Testis (tissue), 2 donors: ENCODE measurements at regions not wholly inside any gene's neighbourhood (a gene's known extent, or its start where the extent isn't known, plus 50 kb on each side); places are given as distances from the start of the nearest gene placed in this dataset.

Source experiments
- DNase-seq: peaks from one replicate; pipeline ENCODE4 v3.0.0-alpha.2; 2019
- H3K27ac ChIP-seq, 2 donors: fragments of 200-600 bp; sonication (generic); one replicate each; pipeline ENCODE4 v1.5.1; 2019
- H3K27me3 ChIP-seq: fragments of 200-600 bp; sonication (generic); one replicate; pipeline ENCODE4 v1.5.1; 2019
- H3K36me3 ChIP-seq: fragments of 200-600 bp; sonication (generic); one replicate; pipeline ENCODE4 v1.5.1; 2017; ENCODE audit warnings: low read depth; ENCODE audit errors: missing control alignments
- H3K4me1 ChIP-seq: fragments of 200-600 bp; sonication (generic); one replicate; pipeline ENCODE4 v1.5.1; 2019
- H3K4me3 ChIP-seq, 2 donors: fragments of 200-600 bp; sonication (generic); one replicate each; pipeline ENCODE4 v1.5.1; 2017 to 2019
- H3K9me3 ChIP-seq: fragments of 200-600 bp; sonication (generic); one replicate; pipeline ENCODE4 v1.5.1; 2017
- POLR2A ChIP-seq: fragments of 450-650 bp; IDR thresholded peaks from one replicate; pipeline ENCODE4 v1.6.1; 2017; ENCODE audit warnings: antibody characterized with exemption, mild to moderate bottlenecking, moderate library complexity
- WGBS, 2 donors: methylation state at CpG; one replicate each; pipeline ENCODE4 v1.1.5; 2018; 5-methylcytosine and 5-hydroxymethylcytosine counted together
- intact Hi-C: fragments of 100-400 bp; cut with DNase I; formaldehyde crosslinking; loops from one replicate; pipeline ENCODE4 v1.15.1; 2023; ENCODE audit warnings: low total_unique reads
- TF ChIP-seq, protein P1 (sequence below), 3 experiments: fragments of 450-650 bp in 2 of 3; fragments of 200-600 bp in 1 of 3; sonication (generic) in 1 of 3; IDR thresholded peaks; one replicate each; pipeline ENCODE4 v1.5.1; 2016 to 2019; ENCODE audit warnings: antibody characterized with exemption in 3 of 3, mild to moderate bottlenecking in 2 of 3, moderate library complexity in 1 of 3

DNA sequence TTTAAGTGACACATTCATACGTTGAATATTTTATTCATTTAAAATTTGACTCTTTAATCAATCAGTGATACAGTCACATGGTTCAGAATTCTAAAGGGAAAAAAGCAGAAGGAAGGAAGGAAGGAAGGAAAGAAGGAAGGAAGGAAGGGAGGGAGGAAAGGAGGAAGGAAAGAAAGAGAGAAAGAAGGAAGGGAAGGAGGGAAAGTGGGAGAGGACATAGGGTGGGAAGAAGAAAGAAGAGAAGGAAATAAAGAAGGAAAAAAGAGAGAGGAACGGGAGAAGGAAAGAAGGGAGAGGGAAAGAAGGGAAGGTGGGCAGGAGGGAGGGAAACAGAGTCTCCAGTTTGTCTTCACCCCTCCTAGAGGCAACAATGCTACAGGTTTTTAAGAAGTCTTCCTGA, 518.6 kb downstream of the MIAT start:
- no peaks in the 10 kb centered on the region for H3K27me3 ChIP-seq
- no peaks in the 10 kb centered on the region for H3K9me3 ChIP-seq
- no peak overlapping the region for H3K4me3 ChIP-seq
- intact Hi-C loops: no loop called here
- WGBS, 2 donors: 68 to 69% methylated on average over 2 of the region's 2 CpGs
- TF ChIP-seq POLR2A: no peak
- TF ChIP-seq, protein P1, sequence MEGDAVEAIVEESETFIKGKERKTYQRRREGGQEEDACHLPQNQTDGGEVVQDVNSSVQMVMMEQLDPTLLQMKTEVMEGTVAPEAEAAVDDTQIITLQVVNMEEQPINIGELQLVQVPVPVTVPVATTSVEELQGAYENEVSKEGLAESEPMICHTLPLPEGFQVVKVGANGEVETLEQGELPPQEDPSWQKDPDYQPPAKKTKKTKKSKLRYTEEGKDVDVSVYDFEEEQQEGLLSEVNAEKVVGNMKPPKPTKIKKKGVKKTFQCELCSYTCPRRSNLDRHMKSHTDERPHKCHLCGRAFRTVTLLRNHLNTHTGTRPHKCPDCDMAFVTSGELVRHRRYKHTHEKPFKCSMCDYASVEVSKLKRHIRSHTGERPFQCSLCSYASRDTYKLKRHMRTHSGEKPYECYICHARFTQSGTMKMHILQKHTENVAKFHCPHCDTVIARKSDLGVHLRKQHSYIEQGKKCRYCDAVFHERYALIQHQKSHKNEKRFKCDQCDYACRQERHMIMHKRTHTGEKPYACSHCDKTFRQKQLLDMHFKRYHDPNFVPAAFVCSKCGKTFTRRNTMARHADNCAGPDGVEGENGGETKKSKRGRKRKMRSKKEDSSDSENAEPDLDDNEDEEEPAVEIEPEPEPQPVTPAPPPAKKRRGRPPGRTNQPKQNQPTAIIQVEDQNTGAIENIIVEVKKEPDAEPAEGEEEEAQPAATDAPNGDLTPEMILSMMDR (IDR thresholded peaks at IDR 0.05): no peak
- no peaks in the 10 kb centered on the region for H3K36me3 ChIP-seq
- DNase-seq: no peak
- H3K4me1 ChIP-seq: no peaks in the 10 kb centered on the region
- H3K27ac ChIP-seq: no peak overlapping the region

DNA sequence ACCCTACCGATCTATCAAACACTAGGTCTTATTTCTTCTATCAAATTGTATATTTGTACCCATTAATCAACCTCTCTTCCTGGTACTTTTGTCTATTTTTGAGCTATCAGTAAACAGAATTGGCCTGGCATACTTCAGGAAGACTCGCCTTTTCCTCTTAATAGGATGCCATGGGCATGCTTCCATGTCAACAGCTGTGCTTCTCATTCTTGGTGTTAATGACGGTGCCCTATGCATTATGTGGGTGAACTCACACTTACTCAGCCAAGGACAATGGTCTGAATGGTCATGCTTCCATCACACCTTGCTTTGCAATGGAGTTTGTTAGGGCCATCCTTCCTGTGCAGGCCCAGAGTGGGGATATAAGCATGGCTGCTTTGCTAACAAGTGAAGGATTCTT, 521.8 kb downstream of the MIAT start:
- no peak for DNase-seq
- TF ChIP-seq, protein P1 (IDR thresholded peaks at IDR 0.05): no peak
- WGBS, 2 donors: 90 to 91% methylated on average over 3 of the region's 3 CpGs

DNA sequence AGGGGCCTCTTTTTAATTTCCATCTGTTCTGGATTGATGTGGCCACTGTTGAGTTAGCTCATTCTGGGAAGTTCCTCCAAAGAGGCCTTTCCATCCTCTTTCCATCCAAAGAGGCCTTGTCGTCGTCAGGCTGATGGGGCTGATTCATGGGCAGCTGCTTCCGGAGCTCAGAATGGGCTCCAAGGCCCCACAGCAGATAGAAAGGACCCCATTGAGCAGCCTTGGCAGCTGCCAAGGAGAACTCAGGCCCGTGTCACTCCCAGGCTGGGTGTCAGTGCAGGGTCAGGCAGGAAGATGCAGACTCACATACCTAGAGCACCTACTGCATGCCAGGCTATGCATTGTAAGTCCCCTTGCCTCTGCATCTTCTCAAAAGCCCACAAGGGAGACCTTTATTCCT, 524.1 kb downstream of the MIAT start:
- WGBS, 2 donors: 86 to 92% methylated on average over 4 of the region's 4 CpGs
- TF ChIP-seq POLR2A: no peak
- TF ChIP-seq, protein P1 (IDR thresholded peaks at IDR 0.05): no peak
- Histone ChIP-seq H3K36me3 (no peaks in the 10 kb centered on the region), H3K4me1 (no peaks in the 10 kb centered on the region), H3K9me3 (no peaks in the 10 kb centered on the region), H3K27me3 (no peaks in the 10 kb centered on the region), H3K27ac (no peak overlapping the region), H3K4me3 (no peak overlapping the region)
- intact Hi-C loops: no loop called here
- no peak for DNase-seq

More for the DNA sequence above, 521.8 kb downstream of the MIAT start:
- intact Hi-C loops: no loop called here
- no peak overlapping the region for H3K4me3 ChIP-seq
- no peak overlapping the region for H3K27ac ChIP-seq
- H3K27me3 ChIP-seq: no peaks in the 10 kb centered on the region
- no peaks in the 10 kb centered on the region for H3K4me1 ChIP-seq
- H3K36me3 ChIP-seq: no peaks in the 10 kb centered on the region
- H3K9me3 ChIP-seq: no peaks in the 10 kb centered on the region

DNA sequence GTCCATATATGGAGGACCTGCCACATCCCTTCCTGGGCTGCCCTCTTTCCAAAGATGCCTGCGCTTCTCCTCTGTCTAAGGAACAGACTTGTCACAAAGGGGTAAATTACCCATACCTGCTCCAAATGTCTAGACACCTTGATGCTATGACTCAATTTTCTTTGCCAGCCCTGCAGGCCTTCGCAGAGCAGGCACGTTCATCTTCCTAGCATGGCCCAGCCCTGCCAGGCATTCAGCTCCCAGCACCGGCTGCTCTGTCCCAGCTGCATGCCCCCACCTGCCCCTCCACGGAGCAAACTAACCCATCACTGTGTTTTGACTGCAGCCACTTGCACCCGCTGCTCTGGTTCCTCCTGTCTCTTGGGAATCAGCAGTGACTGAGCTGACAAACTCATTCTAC, 526.1 kb downstream of the MIAT start:
- Histone ChIP-seq H3K27me3 (no peaks in the 10 kb centered on the region), H3K4me3 (no peak overlapping the region), H3K4me1 (no peaks in the 10 kb centered on the region), H3K27ac (no peak overlapping the region), H3K36me3 (no peaks in the 10 kb centered on the region), H3K9me3 (no peaks in the 10 kb centered on the region)
- intact Hi-C loops: no loop called here
- no peak for DNase-seq
- 82 to 92% methylated on average over 6 of the region's 6 CpGs for WGBS, 2 donors
- no peak for TF ChIP-seq POLR2A
- TF ChIP-seq, protein P1 (IDR thresholded peaks at IDR 0.05): no peak

DNA sequence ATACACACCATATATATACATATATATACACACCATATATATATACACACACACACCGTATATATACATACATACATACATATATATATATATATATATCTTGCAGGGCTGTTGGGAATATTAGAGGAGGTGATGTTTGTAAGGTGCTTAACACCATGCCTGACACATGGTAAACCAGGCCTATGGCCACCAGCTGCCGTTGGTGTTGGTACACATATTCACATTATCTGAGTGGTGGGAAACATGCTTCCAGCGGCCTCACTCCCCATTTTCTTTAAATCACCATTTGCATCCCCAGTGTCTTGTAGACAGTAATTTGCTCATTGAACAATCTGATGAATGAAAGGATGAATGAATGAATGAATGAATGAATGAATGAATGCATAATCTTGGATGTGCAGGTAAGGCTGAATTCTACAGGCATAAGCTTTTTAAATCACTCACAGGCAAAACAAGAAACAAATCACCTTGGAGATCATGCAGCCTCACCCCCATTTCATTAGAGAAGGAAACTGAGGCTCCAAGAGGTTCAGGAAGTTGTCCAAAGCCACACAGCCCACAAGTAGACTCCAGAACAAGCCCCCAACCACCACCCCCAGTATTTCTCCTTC, 527.8 kb downstream of the MIAT start:
- no peak for DNase-seq
- 93 to 97% methylated on average over 3 of the region's 3 CpGs for WGBS, 2 donors
- TF ChIP-seq, protein P1 (IDR thresholded peaks at IDR 0.05): no peak
- TF ChIP-seq POLR2A: no peak
- H3K27me3 ChIP-seq: no peaks in the 10 kb centered on the region
- no peak overlapping the region for H3K27ac ChIP-seq
- H3K4me1 ChIP-seq: no peaks in the 10 kb centered on the region
- H3K9me3 ChIP-seq: no peaks in the 10 kb centered on the region
- H3K4me3 ChIP-seq: no peak overlapping the region
- H3K36me3 ChIP-seq: no peaks in the 10 kb centered on the region
- intact Hi-C loops: no loop called here
